ENCODE measurements at regions not wholly inside any gene's neighbourhood (a gene's known extent, or its start where the extent isn't known, plus 50 kb on each side); places are given as distances from the start of the nearest gene placed in this dataset.

GRCh38 chr20:51195419-51195901 lies 172.6 kb upstream of the KCNG1 start:
- WGBS, 2 donors: 83 to 84% methylated on average over 10 of the region's 10 CpGs

GRCh38 chr20:51193066-51193772 lies 170.3 kb upstream of the KCNG1 start:
- TF ChIP-seq CTCF (IDR thresholded peaks at IDR 0.05): no peak
- TF ChIP-seq POLR2A (IDR thresholded peaks at IDR 0.05): no peak
- H3K4me3 ChIP-seq: no peak overlapping the region
- WGBS, 2 donors: 85 to 87% methylated on average over 16 of the region's 16 CpGs

More at GRCh38 chr20:51195419-51195901, 172.6 kb upstream of the KCNG1 start:
- TF ChIP-seq CTCF (IDR thresholded peaks at IDR 0.05) (no peak), POLR2A (IDR thresholded peaks at IDR 0.05) (no peak)
- no peaks in the 10 kb centered on the region for H3K27me3 ChIP-seq
- no peak overlapping the region for H3K4me3 ChIP-seq
- no peak overlapping the region for H3K27ac ChIP-seq
- peaks cover 14% of the 10 kb centered on the region for H3K4me1 ChIP-seq
- intact Hi-C loops (cut with DNase I; ENCODE audit: low total_unique reads): no loop called here
- H3K9me3 ChIP-seq: no peaks in the 10 kb centered on the region
- DNase-seq: no peak
- H3K36me3 ChIP-seq (ENCODE audit: low read depth, missing control alignments): no peaks in the 10 kb centered on the region

GRCh38 chr20:51190783-51191180 lies 167.9 kb upstream of the KCNG1 start:
- 70 to 78% methylated on average over 12 of the region's 12 CpGs for WGBS, 2 donors
- intact Hi-C loops (cut with DNase I; ENCODE audit: low total_unique reads): no loop called here
- Histone ChIP-seq H3K9me3 (no peaks in the 10 kb centered on the region), H3K27me3 (no peaks in the 10 kb centered on the region), H3K4me3 (no peak overlapping the region), H3K27ac (no peak overlapping the region), H3K4me1 (peaks cover 3% of the 10 kb centered on the region), H3K36me3 (ENCODE audit: low read depth, missing control alignments) (no peaks in the 10 kb centered on the region)
- DNase-seq: no peak
- no peak for TF ChIP-seq CTCF (IDR thresholded peaks at IDR 0.05)
- no peak for TF ChIP-seq POLR2A (IDR thresholded peaks at IDR 0.05)

More at GRCh38 chr20:51193066-51193772, 170.3 kb upstream of the KCNG1 start:
- Histone ChIP-seq H3K27me3 (no peaks in the 10 kb centered on the region), H3K9me3 (no peaks in the 10 kb centered on the region), H3K4me1 (no peaks in the 10 kb centered on the region), H3K27ac (no peak overlapping the region), H3K36me3 (ENCODE audit: low read depth, missing control alignments) (no peaks in the 10 kb centered on the region)
- DNase-seq: no peak
- intact Hi-C loops (cut with DNase I; ENCODE audit: low total_unique reads): no loop called here

GRCh38 chr20:51189814-51190782 lies 167.2 kb upstream of the KCNG1 start:
- intact Hi-C loops (cut with DNase I; ENCODE audit: low total_unique reads): no loop called here
- no peaks in the 10 kb centered on the region for H3K36me3 ChIP-seq (ENCODE audit: low read depth, missing control alignments)
- no peaks in the 10 kb centered on the region for H3K27me3 ChIP-seq
- TF ChIP-seq POLR2A (IDR thresholded peaks at IDR 0.05): no peak
- TF ChIP-seq CTCF (IDR thresholded peaks at IDR 0.05): no peak
- H3K9me3 ChIP-seq: no peaks in the 10 kb centered on the region
- no peak for DNase-seq
- no peak overlapping the region for H3K4me3 ChIP-seq
- peaks cover 5% of the 10 kb centered on the region for H3K4me1 ChIP-seq
- 73 to 78% methylated on average over 12 of the region's 12 CpGs for WGBS, 2 donors
- H3K27ac ChIP-seq: no peak overlapping the region
